Activated CD8-positive, alpha-beta memory T cell treated with anti-CD3 and anti-CD28 coated beads for 36 hours (primary cell): ENCODE measurements at regions not wholly inside any gene's neighbourhood (a gene's known extent, or its start where the extent isn't known, plus 50 kb on each side); places are given as distances from the start of the nearest gene placed in this dataset.

Experiments used
- CTCF ChIA-PET: fragments of 350-600 bp; sonication (Branson Sonifier 250); formaldehyde crosslinking; loops from one replicate; lab custom pipeline; 2021; ENCODE audit warnings: antibody characterized with exemption; lab: Charles Lee
- POLR2A ChIA-PET: fragments of 350-600 bp; sonication (Branson Sonifier 250); formaldehyde crosslinking; loops from one replicate; lab custom pipeline; 2021; ENCODE audit warnings: antibody characterized with exemption; lab: Charles Lee

- ChIA-PET CTCF (no interaction called here), POLR2A (no interaction called here)
Measured at GRCh38 chr2:167900435-167901114, 346.8 kb downstream of the STK39 start.

GRCh38 chr2:167898340-167898739 lies 349.1 kb downstream of the STK39 start:
- ChIA-PET CTCF (no interaction called here), POLR2A (no interaction called here)

GRCh38 chr2:167891841-167892240 lies 355.6 kb downstream of the STK39 start:
- CTCF ChIA-PET: no interaction called here
- POLR2A ChIA-PET: no interaction called here

GRCh38 chr2:167890739-167891138 lies 356.7 kb downstream of the STK39 start:
- ChIA-PET POLR2A (no interaction called here), CTCF (no interaction called here)

GRCh38 chr2:167880415-167880814 lies 367.0 kb downstream of the STK39 start:
- POLR2A ChIA-PET: no interaction called here
- CTCF ChIA-PET: no interaction called here

- CTCF ChIA-PET: no interaction called here
- POLR2A ChIA-PET: no interaction called here
Measured at GRCh38 chr2:167875529-167875928, 371.9 kb downstream of the STK39 start.

GRCh38 chr2:167874812-167875211 lies 372.6 kb downstream of the STK39 start:
- ChIA-PET POLR2A (no interaction called here), CTCF (no interaction called here)

GRCh38 chr2:167871286-167871685 lies 376.1 kb downstream of the STK39 start:
- CTCF ChIA-PET: no interaction called here
- POLR2A ChIA-PET: no interaction called here

- POLR2A ChIA-PET: no interaction called here
- CTCF ChIA-PET: no interaction called here
Measured at GRCh38 chr2:167869200-167869599, 378.2 kb downstream of the STK39 start.

GRCh38 chr2:167863377-167863776 lies 384.0 kb downstream of the STK39 start:
- CTCF ChIA-PET: no interaction called here
- POLR2A ChIA-PET: no interaction called here

- ChIA-PET CTCF (no interaction called here), POLR2A (no interaction called here)
Measured at GRCh38 chr2:167862782-167863181, 384.6 kb downstream of the STK39 start.

GRCh38 chr2:167862296-167862695 lies 385.1 kb downstream of the STK39 start:
- ChIA-PET POLR2A (no interaction called here), CTCF (interaction anchor here (0.9 kb wide), 1 partner anchor 256 kb away, joined by 3 read pairs; no protein-coding TSS in a partner anchor)

GRCh38 chr2:167861574-167862193 lies 385.7 kb downstream of the STK39 start:
- CTCF ChIA-PET: interaction anchor here (0.9 kb wide), 1 partner anchor 257 kb away, joined by 3 read pairs; no protein-coding TSS in a partner anchor
- POLR2A ChIA-PET: no interaction called here

GRCh38 chr2:167860082-167860481 lies 387.3 kb downstream of the STK39 start:
- ChIA-PET CTCF (no interaction called here), POLR2A (no interaction called here)

- CTCF ChIA-PET: no interaction called here
- POLR2A ChIA-PET: no interaction called here
Measured at GRCh38 chr2:167859676-167860075, 387.7 kb downstream of the STK39 start.

- POLR2A ChIA-PET: no interaction called here
- CTCF ChIA-PET: no interaction called here
Measured at GRCh38 chr2:167858086-167858485, 389.3 kb downstream of the STK39 start.

- ChIA-PET POLR2A (interaction anchor here (0.6 kb wide), 1 partner anchor 80 kb away, joined by 3 read pairs; no protein-coding TSS in a partner anchor), CTCF (no interaction called here)
Measured at GRCh38 chr2:167857416-167857815, 390.0 kb downstream of the STK39 start.

- ChIA-PET CTCF (no interaction called here), POLR2A (no interaction called here)
Measured at GRCh38 chr2:167856190-167856589, 391.2 kb downstream of the STK39 start.

- ChIA-PET CTCF (interaction anchor here (0.5 kb wide), 1 partner anchor 296 kb away, joined by 5 read pairs; no protein-coding TSS in a partner anchor), POLR2A (no interaction called here)
Measured at GRCh38 chr2:167855211-167855610, 392.2 kb downstream of the STK39 start.

GRCh38 chr2:167853717-167854116 lies 393.7 kb downstream of the STK39 start:
- ChIA-PET POLR2A (no interaction called here), CTCF (no interaction called here)

GRCh38 chr2:167851876-167852275 lies 395.5 kb downstream of the STK39 start:
- CTCF ChIA-PET: no interaction called here
- POLR2A ChIA-PET: no interaction called here
